ENCODE measurements at regions not wholly inside any gene's neighbourhood (a gene's known extent, or its start where the extent isn't known, plus 50 kb on each side); places are given as distances from the start of the nearest gene placed in this dataset.

- H3K36me3 Mint-ChIP-seq: no peaks in the 10 kb centered on the region
- no peak overlapping the region for H3K27ac Mint-ChIP-seq
- peaks cover 1% of the 10 kb centered on the region for H3K27me3 Mint-ChIP-seq
- no peak overlapping the region for H3K4me3 Mint-ChIP-seq
- no peaks in the 10 kb centered on the region for H3K9me3 Mint-ChIP-seq (ENCODE audit: low read depth)
- no peaks in the 10 kb centered on the region for H3K4me1 Mint-ChIP-seq (ENCODE audit: low read depth)
These were observed 387.5 kb downstream of the PLK2 start for GRCh38 chr5:58072300-58072965.

GRCh38 chr5:58071566-58071965 is 388.3 kb downstream of the PLK2 start:
- Mint-ChIP-seq H3K9me3 (ENCODE audit: low read depth) (no peaks in the 10 kb centered on the region), H3K36me3 (no peaks in the 10 kb centered on the region), H3K27ac (no peak overlapping the region), H3K27me3 (peaks cover 1% of the 10 kb centered on the region), H3K4me3 (no peak overlapping the region), H3K4me1 (ENCODE audit: low read depth) (no peaks in the 10 kb centered on the region)

- Mint-ChIP-seq H3K4me3 (no peak overlapping the region), H3K27ac (no peak overlapping the region)
These were observed 390.0 kb downstream of the PLK2 start for GRCh38 chr5:58069846-58070245.

GRCh38 chr5:58069016-58069705 is 390.7 kb downstream of the PLK2 start:
- no peaks in the 10 kb centered on the region for H3K36me3 Mint-ChIP-seq
- H3K4me3 Mint-ChIP-seq: no peak overlapping the region
- no peaks in the 10 kb centered on the region for H3K4me1 Mint-ChIP-seq (ENCODE audit: low read depth)
- H3K27ac Mint-ChIP-seq: no peak overlapping the region
- H3K27me3 Mint-ChIP-seq: no peaks in the 10 kb centered on the region
- H3K9me3 Mint-ChIP-seq (ENCODE audit: low read depth): no peaks in the 10 kb centered on the region

More at GRCh38 chr5:58069846-58070245, 390.0 kb downstream of the PLK2 start:
- H3K4me1 Mint-ChIP-seq (ENCODE audit: low read depth): no peaks in the 10 kb centered on the region
- no peaks in the 10 kb centered on the region for H3K36me3 Mint-ChIP-seq
- H3K9me3 Mint-ChIP-seq (ENCODE audit: low read depth): no peaks in the 10 kb centered on the region
- H3K27me3 Mint-ChIP-seq: no peaks in the 10 kb centered on the region

GRCh38 chr5:58066557-58066956 is 393.3 kb downstream of the PLK2 start:
- no peak overlapping the region for H3K4me3 Mint-ChIP-seq
- H3K9me3 Mint-ChIP-seq (ENCODE audit: low read depth): no peaks in the 10 kb centered on the region
- no peaks in the 10 kb centered on the region for H3K36me3 Mint-ChIP-seq
- H3K27ac Mint-ChIP-seq: no peak overlapping the region
- no peaks in the 10 kb centered on the region for H3K27me3 Mint-ChIP-seq
- no peaks in the 10 kb centered on the region for H3K4me1 Mint-ChIP-seq (ENCODE audit: low read depth)

- Mint-ChIP-seq H3K27ac (no peak overlapping the region), H3K36me3 (no peaks in the 10 kb centered on the region), H3K27me3 (no peaks in the 10 kb centered on the region), H3K4me1 (ENCODE audit: low read depth) (no peaks in the 10 kb centered on the region), H3K4me3 (no peak overlapping the region), H3K9me3 (ENCODE audit: low read depth) (no peaks in the 10 kb centered on the region)
These were observed 393.8 kb downstream of the PLK2 start for GRCh38 chr5:58066076-58066475.

GRCh38 chr5:58064801-58065200 is 395.1 kb downstream of the PLK2 start:
- no peaks in the 10 kb centered on the region for H3K4me1 Mint-ChIP-seq (ENCODE audit: low read depth)
- H3K36me3 Mint-ChIP-seq: no peaks in the 10 kb centered on the region
- no peak overlapping the region for H3K27ac Mint-ChIP-seq
- no peaks in the 10 kb centered on the region for H3K27me3 Mint-ChIP-seq
- H3K4me3 Mint-ChIP-seq: no peak overlapping the region
- no peaks in the 10 kb centered on the region for H3K9me3 Mint-ChIP-seq (ENCODE audit: low read depth)

GRCh38 chr5:58060996-58061395 is 398.9 kb downstream of the PLK2 start:
- H3K9me3 Mint-ChIP-seq (ENCODE audit: low read depth): no peaks in the 10 kb centered on the region
- no peaks in the 10 kb centered on the region for H3K4me1 Mint-ChIP-seq (ENCODE audit: low read depth)
- H3K27ac Mint-ChIP-seq: no peak overlapping the region
- no peaks in the 10 kb centered on the region for H3K36me3 Mint-ChIP-seq
- H3K27me3 Mint-ChIP-seq: peaks cover 2% of the 10 kb centered on the region
- no peak overlapping the region for H3K4me3 Mint-ChIP-seq

- Mint-ChIP-seq H3K4me1 (ENCODE audit: low read depth) (no peaks in the 10 kb centered on the region), H3K27me3 (peaks cover 2% of the 10 kb centered on the region), H3K9me3 (ENCODE audit: low read depth) (no peaks in the 10 kb centered on the region)
These were observed 402.6 kb downstream of the PLK2 start for GRCh38 chr5:58057324-58057723.

GRCh38 chr5:58056546-58056945 is 403.3 kb downstream of the PLK2 start:
- Mint-ChIP-seq H3K27ac (no peak overlapping the region), H3K4me1 (ENCODE audit: low read depth) (no peaks in the 10 kb centered on the region), H3K4me3 (no peak overlapping the region), H3K9me3 (ENCODE audit: low read depth) (no peaks in the 10 kb centered on the region), H3K27me3 (peaks cover 2% of the 10 kb centered on the region), H3K36me3 (no peaks in the 10 kb centered on the region)

More at GRCh38 chr5:58057324-58057723, 402.6 kb downstream of the PLK2 start:
- Mint-ChIP-seq H3K27ac (no peak overlapping the region), H3K36me3 (no peaks in the 10 kb centered on the region), H3K4me3 (no peak overlapping the region)

- Mint-ChIP-seq H3K36me3 (no peaks in the 10 kb centered on the region), H3K27me3 (peaks cover 2% of the 10 kb centered on the region), H3K4me3 (no peak overlapping the region)
These were observed 405.9 kb downstream of the PLK2 start for GRCh38 chr5:58054018-58054417.

GRCh38 chr5:58048954-58049353 is 410.9 kb downstream of the PLK2 start:
- H3K4me1 Mint-ChIP-seq (ENCODE audit: low read depth): no peaks in the 10 kb centered on the region

More at GRCh38 chr5:58054018-58054417, 405.9 kb downstream of the PLK2 start:
- Mint-ChIP-seq H3K9me3 (ENCODE audit: low read depth) (no peaks in the 10 kb centered on the region), H3K27ac (no peak overlapping the region), H3K4me1 (ENCODE audit: low read depth) (no peaks in the 10 kb centered on the region)

GRCh38 chr5:58048185-58048925 is 411.5 kb downstream of the PLK2 start:
- no peaks in the 10 kb centered on the region for H3K9me3 Mint-ChIP-seq (ENCODE audit: low read depth)
- H3K4me3 Mint-ChIP-seq: no peak overlapping the region
- H3K36me3 Mint-ChIP-seq: no peaks in the 10 kb centered on the region
- H3K27me3 Mint-ChIP-seq: no peaks in the 10 kb centered on the region
- H3K27ac Mint-ChIP-seq: no peak overlapping the region
- H3K4me1 Mint-ChIP-seq (ENCODE audit: low read depth): no peaks in the 10 kb centered on the region

More at GRCh38 chr5:58048954-58049353, 410.9 kb downstream of the PLK2 start:
- no peaks in the 10 kb centered on the region for H3K36me3 Mint-ChIP-seq
- no peaks in the 10 kb centered on the region for H3K27me3 Mint-ChIP-seq
- H3K4me3 Mint-ChIP-seq: no peak overlapping the region
- H3K9me3 Mint-ChIP-seq (ENCODE audit: low read depth): no peaks in the 10 kb centered on the region
- H3K27ac Mint-ChIP-seq: no peak overlapping the region

GRCh38 chr5:58046371-58046770 is 413.5 kb downstream of the PLK2 start:
- Mint-ChIP-seq H3K4me1 (ENCODE audit: low read depth) (no peaks in the 10 kb centered on the region), H3K27ac (no peak overlapping the region), H3K4me3 (no peak overlapping the region), H3K36me3 (no peaks in the 10 kb centered on the region), H3K27me3 (no peaks in the 10 kb centered on the region), H3K9me3 (ENCODE audit: low read depth) (no peaks in the 10 kb centered on the region)

- Mint-ChIP-seq H3K4me1 (ENCODE audit: low read depth) (no peaks in the 10 kb centered on the region), H3K9me3 (ENCODE audit: low read depth) (no peaks in the 10 kb centered on the region), H3K27ac (no peak overlapping the region), H3K36me3 (no peaks in the 10 kb centered on the region), H3K27me3 (no peaks in the 10 kb centered on the region), H3K4me3 (no peak overlapping the region)
These were observed 415.7 kb downstream of the PLK2 start for GRCh38 chr5:58044166-58044565.
